ENCODE measurements at regions not wholly inside any gene's neighbourhood (a gene's known extent, or its start where the extent isn't known, plus 50 kb on each side); places are given as distances from the start of the nearest gene placed in this dataset.

- in situ Hi-C loops (cut with MboI; ENCODE audit: low sequenced_read_pairs), result no loop called here
- Histone ChIP-seq H3K9ac (ENCODE audit: low read depth, low read length) (no peak overlapping the region), H4K8ac (ENCODE audit: low read depth in 2 of 2, low read length in 2 of 2) (no peak overlapping the region), H3K4me3 (ENCODE audit: insufficient read depth, low read depth, low read length) (no peak overlapping the region), H2BK15ac (ENCODE audit: low read depth, low read length) (no peak overlapping the region), H3K23ac (ENCODE audit: low read depth, low read length) (no peak overlapping the region), H2AFZ (replicated peaks; ENCODE audit: low read length, poor library complexity) (no peak overlapping the region), H4K20me1 (ENCODE audit: insufficient read depth, low read length) (no peaks in the 10 kb centered on the region), H4K91ac (ENCODE audit: insufficient read depth, low read depth, low read length) (no peak overlapping the region), H3K9me1 (ENCODE audit: insufficient read depth, low read length) (no peaks in the 10 kb centered on the region), H2BK120ac (ENCODE audit: low read depth, low read length) (no peak overlapping the region), H3K56ac (ENCODE audit: extremely low read depth, insufficient read depth, low read length) (no peak overlapping the region), H3K27ac (ENCODE audit: insufficient read depth, low read length) (no peak overlapping the region), H3K18ac (ENCODE audit: low read depth, low read length) (no peak overlapping the region), H3K79me1 (ENCODE audit: low read depth in 1 of 2, low read length in 2 of 2) (no peaks in the 10 kb centered on the region), H3K14ac (replicated peaks; ENCODE audit: low read depth, low read length) (no peak overlapping the region), H2AK9ac (replicated peaks; ENCODE audit: low read depth, low read length, poor library complexity) (no peak overlapping the region), H2AK5ac (ENCODE audit: low read depth, low read length) (no peak overlapping the region), H3K36me3 (ENCODE audit: control insufficient read depth, insufficient read depth, low read length) (no peaks in the 10 kb centered on the region), H3K4me2 (ENCODE audit: low read depth, low read length) (no peak overlapping the region), H4K5ac (ENCODE audit: low read depth, low read length) (no peak overlapping the region), H3K4me1 (ENCODE audit: control insufficient read depth, insufficient read depth, low read length) (peaks cover 1% of the 10 kb centered on the region; the same call in 1 of the 2 replicates), H2BK20ac (ENCODE audit: low read depth, low read length) (no peak overlapping the region), H3K4ac (ENCODE audit: low read depth, low read length) (no peak overlapping the region), H3K27me3 (ENCODE audit: control insufficient read depth, insufficient read depth, low read length) (peaks cover 28% of the 10 kb centered on the region), H3K9me3 (ENCODE audit: control insufficient read depth, insufficient read depth, low read length) (no peaks in the 10 kb centered on the region), H2BK5ac (ENCODE audit: low read depth, low read length, poor library complexity, severe bottlenecking) (no peak overlapping the region)
- 85% methylated on average over 6 of the region's 11 CpGs; no CpG with 5 or more reads in 1 of the 2 experiments for WGBS, 2 experiments (ENCODE audit: extremely low coverage in 2 of 2, insufficient read length in 1 of 2)
- ATAC-seq (ENCODE audit: low read depth) (no peak), DNase-seq (no peak)
- no peak for TF ChIP-seq BHLHE40 (IDR thresholded peaks at IDR 0.05; ENCODE audit: low read depth, low read length)
- TF ChIP-seq FOS (IDR thresholded peaks at IDR 0.05; ENCODE audit: low read depth, low read length), result no peak
- TF ChIP-seq RAD21 (IDR thresholded peaks at IDR 0.05; ENCODE audit: low read length), result no peak
- no peak for TF ChIP-seq CHD1 (IDR thresholded peaks at IDR 0.05; ENCODE audit: low read depth, low read length)
- no peak for TF ChIP-seq MXI1 (IDR thresholded peaks at IDR 0.05; ENCODE audit: borderline replicate concordance, low read depth, low read length)
- TF ChIP-seq, protein P1, sequence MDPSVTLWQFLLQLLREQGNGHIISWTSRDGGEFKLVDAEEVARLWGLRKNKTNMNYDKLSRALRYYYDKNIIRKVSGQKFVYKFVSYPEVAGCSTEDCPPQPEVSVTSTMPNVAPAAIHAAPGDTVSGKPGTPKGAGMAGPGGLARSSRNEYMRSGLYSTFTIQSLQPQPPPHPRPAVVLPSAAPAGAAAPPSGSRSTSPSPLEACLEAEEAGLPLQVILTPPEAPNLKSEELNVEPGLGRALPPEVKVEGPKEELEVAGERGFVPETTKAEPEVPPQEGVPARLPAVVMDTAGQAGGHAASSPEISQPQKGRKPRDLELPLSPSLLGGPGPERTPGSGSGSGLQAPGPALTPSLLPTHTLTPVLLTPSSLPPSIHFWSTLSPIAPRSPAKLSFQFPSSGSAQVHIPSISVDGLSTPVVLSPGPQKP (IDR thresholded peaks at IDR 0.05; ENCODE audit: borderline replicate concordance, low read depth, low read length), result no peak
- no peak for TF ChIP-seq POLR2A (IDR thresholded peaks at IDR 0.05; ENCODE audit: low read depth, low read length)
- TF ChIP-seq CEBPB (IDR thresholded peaks at IDR 0.05; ENCODE audit: low read depth, low read length), result no peak
- TF ChIP-seq RFX5 (IDR thresholded peaks at IDR 0.05; ENCODE audit: low read depth, low read length), result no peak
- TF ChIP-seq, protein P2, sequence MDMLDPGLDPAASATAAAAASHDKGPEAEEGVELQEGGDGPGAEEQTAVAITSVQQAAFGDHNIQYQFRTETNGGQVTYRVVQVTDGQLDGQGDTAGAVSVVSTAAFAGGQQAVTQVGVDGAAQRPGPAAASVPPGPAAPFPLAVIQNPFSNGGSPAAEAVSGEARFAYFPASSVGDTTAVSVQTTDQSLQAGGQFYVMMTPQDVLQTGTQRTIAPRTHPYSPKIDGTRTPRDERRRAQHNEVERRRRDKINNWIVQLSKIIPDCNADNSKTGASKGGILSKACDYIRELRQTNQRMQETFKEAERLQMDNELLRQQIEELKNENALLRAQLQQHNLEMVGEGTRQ (IDR thresholded peaks at IDR 0.05; ENCODE audit: low read depth, low read length), result no peak
- TF ChIP-seq RCOR1 (IDR thresholded peaks at IDR 0.05; ENCODE audit: insufficient replicate concordance, low read length), result no peak
- no peak for TF ChIP-seq MAZ (IDR thresholded peaks at IDR 0.05; ENCODE audit: borderline replicate concordance, low read depth, low read length)
- no peak for TF ChIP-seq MAFK (IDR thresholded peaks at IDR 0.05; ENCODE audit: low read depth, low read length)
- no peak for TF ChIP-seq CTCF (conservative IDR thresholded peaks at IDR 0.05; ENCODE audit: low read depth, low read length)
- no peak for TF ChIP-seq SMC3 (IDR thresholded peaks at IDR 0.05; ENCODE audit: low read depth, low read length)
- no peak for TF ChIP-seq NFE2L2 (IDR thresholded peaks at IDR 0.05; ENCODE audit: low read depth, low read length)
- dilution Hi-C loops (cut with HindIII; ENCODE audit: low sequenced_read_pairs, unreplicated experiment), result no loop called here
- intact Hi-C loops (cut with micrococcal nuclease), result no loop called here
- POLR2A ChIA-PET (ENCODE audit: unreplicated experiment), result no interaction called here
- BruUV-seq (replicated peaks), result no TSS peak
- CTCF ChIA-PET, result no interaction called here
These were observed 53.4 kb upstream of the WNT7B start for GRCh38 chr22:46030231-46030880.

Data from IMR-90 (cell line).